ENCODE measurements at regions not wholly inside any gene's neighbourhood (a gene's known extent, or its start where the extent isn't known, plus 50 kb on each side); places are given as distances from the start of the nearest gene placed in this dataset.

DNA sequence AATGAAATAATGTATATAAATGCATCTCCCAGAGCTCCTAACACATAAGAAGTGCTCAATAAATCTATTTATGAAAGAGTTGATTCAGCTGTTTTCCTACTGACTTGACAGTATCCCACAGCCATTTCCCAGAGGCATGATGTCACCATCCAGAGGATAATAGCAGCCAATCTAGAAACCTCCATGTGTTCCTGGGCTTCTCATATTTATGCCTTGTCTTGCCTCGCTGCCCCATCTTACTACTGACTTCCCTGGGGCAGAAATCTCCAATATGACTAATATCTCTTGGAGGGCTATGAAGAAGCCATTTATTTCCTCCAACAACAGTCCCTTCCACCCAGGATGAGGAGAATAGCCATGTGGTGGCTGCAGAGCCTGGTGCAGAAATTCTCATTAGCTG is 115.4 kb upstream of the NAV2 start:
- H3K27ac ChIP-seq: peak overlapping the region; percentile 89
- H3K27me3 ChIP-seq (replicated peaks): no peaks in the 10 kb centered on the region
- H3K9me3 ChIP-seq (replicated peaks): no peaks in the 10 kb centered on the region
- peak in 1 of 2 experiments; percentile 35 for DNase-seq (ENCODE audit: low read depth in 1 of 2, low spot score in 2 of 2)
- H3K4me1 ChIP-seq (replicated peaks): peaks cover 54% of the 10 kb centered on the region
- H3K4me3 ChIP-seq: no peak overlapping the region
- H3K36me3 ChIP-seq: no peaks in the 10 kb centered on the region

DNA sequence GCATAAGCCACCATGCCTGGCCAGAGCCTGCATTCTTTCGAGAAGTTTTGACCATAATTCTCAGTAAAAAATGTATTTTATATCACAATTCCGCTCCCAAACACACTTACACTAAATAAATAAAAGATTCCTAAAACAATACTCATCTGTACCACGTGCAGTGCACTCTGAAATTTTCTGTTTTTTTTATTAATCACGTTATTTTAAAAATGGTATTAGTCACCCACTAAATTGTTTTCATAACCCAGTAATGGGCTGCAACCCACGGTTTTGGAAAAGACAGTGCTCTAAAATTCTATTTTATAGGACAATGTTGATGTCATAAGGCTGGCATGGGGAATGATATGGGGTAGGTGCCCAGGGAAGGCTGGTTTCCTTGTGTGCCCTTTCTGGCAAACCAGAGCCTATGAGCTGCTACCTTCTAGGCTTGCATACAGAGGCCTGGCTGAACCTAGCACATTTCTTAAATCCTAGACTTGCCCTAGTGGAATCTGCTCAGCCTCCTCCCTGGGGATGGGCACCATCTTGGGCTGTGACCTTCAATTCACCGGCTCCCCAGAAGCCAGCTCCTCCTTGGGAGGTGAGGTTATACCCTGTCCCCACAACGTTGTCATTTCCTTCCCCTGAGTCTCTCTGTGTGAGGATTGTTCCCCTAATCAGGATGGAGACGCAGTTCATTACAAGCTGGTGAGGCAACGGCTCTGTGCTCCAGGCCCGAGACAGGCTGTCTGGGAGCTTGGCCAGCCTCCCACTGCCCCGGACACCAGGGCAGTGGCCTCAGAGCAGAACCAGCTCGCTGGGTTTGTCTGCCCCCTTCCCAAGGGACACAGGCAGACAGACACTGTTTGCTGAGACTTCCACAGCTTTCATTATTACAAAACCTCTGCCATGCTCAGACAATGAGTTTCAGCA is 116.5 kb upstream of the NAV2 start:
- Histone ChIP-seq H3K27me3 (replicated peaks) (no peaks in the 10 kb centered on the region), H3K4me3 (no peak overlapping the region), H3K36me3 (no peaks in the 10 kb centered on the region), H3K27ac (peak overlapping the region; percentile 89), H3K4me1 (replicated peaks) (peaks cover 54% of the 10 kb centered on the region), H3K9me3 (replicated peaks) (no peaks in the 10 kb centered on the region)
- peak; percentile 80 to 83 for DNase-seq (ENCODE audit: low read depth in 1 of 2, low spot score in 2 of 2)

DNA sequence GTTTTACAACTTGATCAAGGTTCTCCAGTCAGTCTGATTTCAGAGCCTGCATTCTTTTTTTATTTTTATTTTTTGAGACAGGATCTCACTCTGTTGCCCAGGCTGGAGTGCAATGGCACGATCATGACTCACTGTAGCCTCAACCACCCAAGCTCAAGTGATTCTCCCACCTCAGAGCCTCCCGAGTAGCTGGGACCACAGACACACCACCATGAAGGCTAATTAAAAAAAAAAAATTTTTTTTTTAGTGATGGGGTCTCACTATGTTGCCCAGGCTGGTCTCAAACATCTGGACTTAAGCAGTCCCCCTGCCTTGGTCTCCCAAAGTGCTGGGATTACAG is 117.2 kb upstream of the NAV2 start:
- Histone ChIP-seq H3K36me3 (no peaks in the 10 kb centered on the region), H3K4me3 (no peak overlapping the region), H3K9me3 (replicated peaks) (no peaks in the 10 kb centered on the region), H3K4me1 (replicated peaks) (peaks cover 54% of the 10 kb centered on the region), H3K27ac (peak overlapping the region; percentile 89), H3K27me3 (replicated peaks) (no peaks in the 10 kb centered on the region)
- peak in 1 of 2 experiments; percentile 64 for DNase-seq (ENCODE audit: low read depth in 1 of 2, low spot score in 2 of 2)

GRCh38 chr11:19594326-19594725 is 118.3 kb upstream of the NAV2 start:
- Histone ChIP-seq H3K27me3 (replicated peaks) (no peaks in the 10 kb centered on the region), H3K9me3 (replicated peaks) (no peaks in the 10 kb centered on the region), H3K4me3 (no peak overlapping the region), H3K36me3 (no peaks in the 10 kb centered on the region), H3K4me1 (replicated peaks) (peaks cover 47% of the 10 kb centered on the region), H3K27ac (no peak overlapping the region)
- DNase-seq (ENCODE audit: low read depth in 1 of 2, low spot score in 2 of 2): no peak

GRCh38 chr11:19592842-19593241 is 119.8 kb upstream of the NAV2 start:
- no peak overlapping the region for H3K27ac ChIP-seq

GRCh38 chr11:19589567-19590260 is 122.9 kb upstream of the NAV2 start:
- Histone ChIP-seq H3K9me3 (replicated peaks) (no peaks in the 10 kb centered on the region), H3K27ac (no peak overlapping the region), H3K4me3 (no peak overlapping the region), H3K4me1 (replicated peaks) (peaks cover under 1% of the 10 kb centered on the region), H3K36me3 (no peaks in the 10 kb centered on the region), H3K27me3 (replicated peaks) (no peaks in the 10 kb centered on the region)
- DNase-seq (ENCODE audit: low read depth in 1 of 2, low spot score in 2 of 2): no peak

More at GRCh38 chr11:19592842-19593241, 119.8 kb upstream of the NAV2 start:
- H3K36me3 ChIP-seq: no peaks in the 10 kb centered on the region
- H3K4me3 ChIP-seq: no peak overlapping the region
- no peaks in the 10 kb centered on the region for H3K27me3 ChIP-seq (replicated peaks)
- no peaks in the 10 kb centered on the region for H3K9me3 ChIP-seq (replicated peaks)
- H3K4me1 ChIP-seq (replicated peaks): peaks cover 32% of the 10 kb centered on the region
- DNase-seq (ENCODE audit: low read depth in 1 of 2, low spot score in 2 of 2): no peak

- no peak for DNase-seq (ENCODE audit: low read depth in 1 of 2, low spot score in 2 of 2)
- Histone ChIP-seq H3K4me1 (replicated peaks) (no peaks in the 10 kb centered on the region), H3K27ac (no peak overlapping the region), H3K27me3 (replicated peaks) (no peaks in the 10 kb centered on the region), H3K4me3 (no peak overlapping the region), H3K9me3 (replicated peaks) (no peaks in the 10 kb centered on the region), H3K36me3 (no peaks in the 10 kb centered on the region)
Measured at GRCh38 chr11:19587979-19588378, 124.7 kb upstream of the NAV2 start.

DNA sequence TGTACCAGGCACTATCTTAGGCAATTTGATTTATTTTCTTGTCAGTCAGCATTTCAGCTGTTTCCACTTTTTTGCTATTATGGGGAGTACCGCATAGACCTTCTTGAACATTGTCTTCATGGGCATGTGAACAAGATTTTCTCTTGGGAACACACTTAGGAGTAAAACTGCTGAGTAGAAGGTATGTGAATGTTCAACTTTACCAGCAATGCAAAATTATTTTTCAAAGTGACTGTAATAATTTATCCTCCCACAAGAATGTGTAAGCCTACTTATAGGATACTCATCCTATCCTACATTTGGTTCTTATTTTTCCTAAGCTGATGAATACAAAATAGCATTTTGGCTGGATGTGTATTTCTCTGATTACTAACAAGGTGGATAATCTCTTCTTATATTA is 132.0 kb upstream of the NAV2 start:
- no peaks in the 10 kb centered on the region for H3K27me3 ChIP-seq (replicated peaks)
- DNase-seq (ENCODE audit: low read depth in 1 of 2, low spot score in 2 of 2): no peak
- no peaks in the 10 kb centered on the region for H3K36me3 ChIP-seq
- H3K27ac ChIP-seq: no peak overlapping the region
- H3K4me3 ChIP-seq: no peak overlapping the region
- no peaks in the 10 kb centered on the region for H3K9me3 ChIP-seq (replicated peaks)
- peaks cover 10% of the 10 kb centered on the region; the same call in 1 of the 2 replicates for H3K4me1 ChIP-seq (replicated peaks)

DNA sequence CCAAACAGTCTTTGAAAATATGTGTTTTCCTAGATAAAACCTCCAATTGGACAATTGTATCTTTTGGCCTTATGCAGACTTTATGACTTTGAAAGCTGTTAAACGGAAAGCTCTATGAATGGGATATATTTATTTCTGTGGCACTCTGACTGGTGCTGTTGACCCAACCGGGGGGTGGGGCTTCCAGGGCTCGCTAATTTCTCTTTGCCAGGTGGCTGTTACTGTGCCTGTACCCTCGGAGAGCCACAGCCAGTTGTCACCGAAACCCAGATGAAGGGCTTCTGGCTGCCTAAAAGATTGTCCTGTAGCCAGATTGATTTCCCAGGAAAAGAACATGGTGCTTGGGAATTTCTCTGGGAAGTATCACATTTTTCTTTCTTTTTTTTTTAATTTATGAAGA is 132.7 kb upstream of the NAV2 start:
- Histone ChIP-seq H3K27ac (no peak overlapping the region), H3K27me3 (replicated peaks) (no peaks in the 10 kb centered on the region), H3K4me3 (no peak overlapping the region)

GRCh38 chr11:19578871-19579270 is 133.8 kb upstream of the NAV2 start:
- DNase-seq (ENCODE audit: low read depth in 1 of 2, low spot score in 2 of 2): no peak
- Histone ChIP-seq H3K4me3 (no peak overlapping the region), H3K4me1 (replicated peaks) (peaks cover 10% of the 10 kb centered on the region; the same call in 1 of the 2 replicates), H3K9me3 (replicated peaks) (no peaks in the 10 kb centered on the region), H3K27ac (no peak overlapping the region), H3K27me3 (replicated peaks) (no peaks in the 10 kb centered on the region), H3K36me3 (no peaks in the 10 kb centered on the region)

More for the DNA sequence above, 132.7 kb upstream of the NAV2 start:
- Histone ChIP-seq H3K4me1 (replicated peaks) (peaks cover 10% of the 10 kb centered on the region; the same call in 1 of the 2 replicates), H3K36me3 (no peaks in the 10 kb centered on the region), H3K9me3 (replicated peaks) (no peaks in the 10 kb centered on the region)
- DNase-seq (ENCODE audit: low read depth in 1 of 2, low spot score in 2 of 2): no peak

- no peaks in the 10 kb centered on the region for H3K9me3 ChIP-seq (replicated peaks)
- no peak overlapping the region for H3K4me3 ChIP-seq
- H3K27ac ChIP-seq: no peak overlapping the region
- no peak for DNase-seq (ENCODE audit: low read depth in 1 of 2, low spot score in 2 of 2)
- H3K36me3 ChIP-seq: no peaks in the 10 kb centered on the region
- H3K4me1 ChIP-seq (replicated peaks): peaks cover 10% of the 10 kb centered on the region; the same call in 1 of the 2 replicates
- H3K27me3 ChIP-seq (replicated peaks): no peaks in the 10 kb centered on the region
Measured at GRCh38 chr11:19577976-19578619, 134.5 kb upstream of the NAV2 start.

- Histone ChIP-seq H3K9me3 (replicated peaks) (no peaks in the 10 kb centered on the region), H3K27me3 (replicated peaks) (no peaks in the 10 kb centered on the region), H3K4me3 (no peak overlapping the region), H3K27ac (no peak overlapping the region), H3K4me1 (replicated peaks) (peaks cover 10% of the 10 kb centered on the region; the same call in 1 of the 2 replicates), H3K36me3 (no peaks in the 10 kb centered on the region)
- DNase-seq (ENCODE audit: low read depth in 1 of 2, low spot score in 2 of 2): no peak
Measured at GRCh38 chr11:19577391-19577975, 135.2 kb upstream of the NAV2 start.

- Histone ChIP-seq H3K4me3 (no peak overlapping the region), H3K36me3 (no peaks in the 10 kb centered on the region), H3K27ac (no peak overlapping the region), H3K9me3 (replicated peaks) (no peaks in the 10 kb centered on the region), H3K27me3 (replicated peaks) (no peaks in the 10 kb centered on the region), H3K4me1 (replicated peaks) (peaks cover 10% of the 10 kb centered on the region; the same call in 1 of the 2 replicates)
- DNase-seq (ENCODE audit: low read depth in 1 of 2, low spot score in 2 of 2): no peak
Measured at GRCh38 chr11:19576903-19577302, 135.7 kb upstream of the NAV2 start.

Measured in SJSA1 (cell line).